ENCODE measurements at regions not wholly inside any gene's neighbourhood (a gene's known extent, or its start where the extent isn't known, plus 50 kb on each side); places are given as distances from the start of the nearest gene placed in this dataset.

DNA sequence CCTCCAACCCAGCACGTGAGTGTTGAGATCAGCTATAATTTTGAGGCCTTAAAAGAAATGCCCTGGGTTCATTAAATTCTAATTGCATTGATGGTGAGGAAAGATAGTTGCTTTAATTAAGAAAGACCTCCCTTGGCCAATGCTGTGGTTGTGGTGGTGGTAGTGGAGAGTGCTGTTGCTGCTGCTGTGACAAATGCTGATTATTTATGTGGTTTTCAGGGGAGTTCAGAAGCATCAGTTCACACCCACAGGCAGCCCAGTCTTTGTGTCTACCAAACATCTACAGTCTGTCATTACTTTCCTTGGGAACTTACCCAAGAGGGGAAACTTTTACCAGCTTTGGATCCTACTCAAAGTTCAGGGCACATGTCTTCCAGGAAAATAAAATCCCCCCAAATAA is 178.4 kb upstream of the PARP11 start:
- TF ChIP-seq, protein P1, sequence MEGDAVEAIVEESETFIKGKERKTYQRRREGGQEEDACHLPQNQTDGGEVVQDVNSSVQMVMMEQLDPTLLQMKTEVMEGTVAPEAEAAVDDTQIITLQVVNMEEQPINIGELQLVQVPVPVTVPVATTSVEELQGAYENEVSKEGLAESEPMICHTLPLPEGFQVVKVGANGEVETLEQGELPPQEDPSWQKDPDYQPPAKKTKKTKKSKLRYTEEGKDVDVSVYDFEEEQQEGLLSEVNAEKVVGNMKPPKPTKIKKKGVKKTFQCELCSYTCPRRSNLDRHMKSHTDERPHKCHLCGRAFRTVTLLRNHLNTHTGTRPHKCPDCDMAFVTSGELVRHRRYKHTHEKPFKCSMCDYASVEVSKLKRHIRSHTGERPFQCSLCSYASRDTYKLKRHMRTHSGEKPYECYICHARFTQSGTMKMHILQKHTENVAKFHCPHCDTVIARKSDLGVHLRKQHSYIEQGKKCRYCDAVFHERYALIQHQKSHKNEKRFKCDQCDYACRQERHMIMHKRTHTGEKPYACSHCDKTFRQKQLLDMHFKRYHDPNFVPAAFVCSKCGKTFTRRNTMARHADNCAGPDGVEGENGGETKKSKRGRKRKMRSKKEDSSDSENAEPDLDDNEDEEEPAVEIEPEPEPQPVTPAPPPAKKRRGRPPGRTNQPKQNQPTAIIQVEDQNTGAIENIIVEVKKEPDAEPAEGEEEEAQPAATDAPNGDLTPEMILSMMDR (IDR thresholded peaks at IDR 0.05; ENCODE audit: extremely low read depth, insufficient read depth, missing control alignments): no peak
- no peak for DNase-seq (ENCODE audit: low spot score)
- in situ Hi-C loops (cut with MboI; ENCODE audit: low pct_unique_long_range_greater_than_20kb, low sequenced_read_pairs, unreplicated experiment): no loop called here

DNA sequence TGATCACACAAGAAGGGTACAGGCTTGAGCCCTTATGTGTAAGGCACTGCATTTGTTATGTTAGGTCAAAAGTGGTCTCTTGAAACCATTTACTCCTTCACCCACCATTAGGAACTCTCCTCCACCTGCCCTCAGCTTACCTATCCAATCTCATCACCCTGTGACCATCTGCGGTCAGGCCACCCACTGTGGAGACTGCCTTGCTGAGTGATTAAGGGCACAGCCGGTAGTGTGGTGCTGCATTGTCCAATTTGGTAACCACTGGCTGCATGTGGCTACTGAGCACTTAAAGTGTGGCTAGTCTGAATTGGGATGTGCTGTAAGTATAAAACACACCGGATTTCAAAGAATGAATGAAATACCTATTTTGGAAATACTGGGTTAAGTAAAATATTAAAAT is 177.1 kb upstream of the PARP11 start:
- TF ChIP-seq, protein P1 (IDR thresholded peaks at IDR 0.05; ENCODE audit: extremely low read depth, insufficient read depth, missing control alignments): no peak
- in situ Hi-C loops (cut with MboI; ENCODE audit: low pct_unique_long_range_greater_than_20kb, low sequenced_read_pairs, unreplicated experiment): no loop called here
- no peak for DNase-seq (ENCODE audit: low spot score)

GRCh38 chr12:4049298-4050080 is 176.3 kb upstream of the PARP11 start:
- no peak for DNase-seq (ENCODE audit: low spot score)
- in situ Hi-C loops (cut with MboI; ENCODE audit: low pct_unique_long_range_greater_than_20kb, low sequenced_read_pairs, unreplicated experiment): no loop called here
- TF ChIP-seq, protein P1 (IDR thresholded peaks at IDR 0.05; ENCODE audit: extremely low read depth, insufficient read depth, missing control alignments): no peak

DNA sequence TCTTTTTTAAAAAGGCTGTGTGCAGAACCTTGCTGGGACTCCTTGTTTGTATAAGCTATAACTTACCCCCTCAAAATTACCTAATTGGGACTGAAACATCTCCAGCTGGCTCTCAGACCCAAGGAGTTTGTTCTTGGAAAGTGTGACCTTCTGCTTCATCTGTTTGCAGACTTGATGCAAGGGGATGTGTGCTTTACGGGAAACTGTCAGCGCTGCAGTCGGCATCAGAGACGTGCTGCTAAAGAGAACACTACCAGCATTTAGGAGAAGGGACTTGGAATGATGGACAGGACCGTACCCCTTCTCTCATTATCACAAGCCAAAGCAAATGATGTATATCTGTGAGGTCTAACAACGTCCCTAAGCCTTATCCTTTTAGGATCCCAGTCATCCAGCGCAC is 174.2 kb upstream of the PARP11 start:
- in situ Hi-C loops (cut with MboI; ENCODE audit: low pct_unique_long_range_greater_than_20kb, low sequenced_read_pairs, unreplicated experiment): no loop called here
- TF ChIP-seq, protein P1 (IDR thresholded peaks at IDR 0.05; ENCODE audit: extremely low read depth, insufficient read depth, missing control alignments): no peak
- DNase-seq (ENCODE audit: low spot score): peak; percentile 3

DNA sequence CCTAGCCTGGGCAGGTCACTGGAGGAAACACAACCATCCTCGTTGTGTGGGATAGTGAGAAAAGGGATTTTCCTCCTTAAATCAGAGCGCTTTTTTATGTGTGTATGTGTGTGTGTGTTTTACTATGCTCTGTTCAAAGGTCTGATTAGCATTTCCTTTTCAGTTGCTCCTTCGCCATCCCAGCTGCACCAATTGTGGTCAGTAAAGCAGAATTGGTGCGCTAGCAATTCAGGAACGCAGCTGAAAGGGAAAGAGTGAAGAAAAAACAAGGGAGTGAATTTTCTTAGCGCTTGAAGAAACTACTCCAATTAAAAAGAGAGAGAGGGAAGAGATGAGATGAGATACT is 173.3 kb upstream of the PARP11 start:
- DNase-seq (ENCODE audit: low spot score): no peak
- in situ Hi-C loops (cut with MboI; ENCODE audit: low pct_unique_long_range_greater_than_20kb, low sequenced_read_pairs, unreplicated experiment): no loop called here

DNA sequence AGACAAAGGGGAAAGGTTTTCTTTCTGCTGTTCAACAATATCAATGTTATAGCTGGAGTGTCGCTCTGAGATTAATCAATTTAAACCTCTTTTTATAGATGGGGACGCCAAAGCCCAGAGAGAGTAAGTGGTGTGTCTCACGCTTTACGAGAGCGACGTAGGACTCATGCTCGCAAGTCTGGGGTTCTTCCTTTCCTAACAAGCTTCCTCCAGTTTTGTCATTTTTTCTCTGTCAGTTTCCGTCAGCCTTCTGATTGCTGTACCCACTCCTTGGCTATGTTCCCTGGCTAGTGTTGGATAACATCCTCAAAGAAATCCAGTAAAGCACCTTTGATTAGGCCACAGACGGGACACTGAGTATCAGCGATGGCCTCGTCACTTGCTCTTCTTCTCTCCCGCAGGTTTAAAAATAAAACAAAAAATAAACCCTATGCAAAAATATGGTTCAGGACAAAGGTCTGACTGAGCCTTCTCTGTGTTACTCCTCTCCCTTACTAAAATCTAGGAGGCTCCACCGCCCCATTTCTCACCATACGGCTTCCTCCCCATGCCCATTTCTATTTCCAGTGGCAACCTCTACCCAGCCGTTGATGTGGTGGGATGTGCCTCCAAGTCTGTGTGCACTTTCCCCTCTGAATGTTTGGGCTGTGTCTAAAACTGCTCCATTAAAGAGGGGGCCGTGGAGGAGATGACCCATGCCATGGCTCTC is 172.7 kb upstream of the PARP11 start:
- DNase-seq (ENCODE audit: low spot score): peak; percentile 2
- TF ChIP-seq, protein P1 (IDR thresholded peaks at IDR 0.05; ENCODE audit: extremely low read depth, insufficient read depth, missing control alignments): no peak
- in situ Hi-C loops (cut with MboI; ENCODE audit: low pct_unique_long_range_greater_than_20kb, low sequenced_read_pairs, unreplicated experiment): no loop called here

More for the DNA sequence above, 173.3 kb upstream of the PARP11 start:
- TF ChIP-seq, protein P1 (IDR thresholded peaks at IDR 0.05; ENCODE audit: extremely low read depth, insufficient read depth, missing control alignments): no peak
